NB4 (cell line): ENCODE measurements at regions not wholly inside any gene's neighbourhood (a gene's known extent, or its start where the extent isn't known, plus 50 kb on each side); places are given as distances from the start of the nearest gene placed in this dataset.

Experiments used
- MYC ChIP-seq: IDR thresholded peaks from 2 replicates; pipeline ENCODE4 v1.6.1; 2011; ENCODE audit warnings: low read depth, low read length
- POLR2A ChIP-seq: IDR thresholded peaks from 2 replicates; pipeline ENCODE4 v1.6.1; 2011; ENCODE audit warnings: mild to moderate bottlenecking; ENCODE audit not compliant: insufficient read length; ENCODE audit errors: extremely low read depth
- TF ChIP-seq, protein P1 (sequence below): IDR thresholded peaks from one replicate; pipeline ENCODE4 v1.5.1; 2012; ENCODE audit warnings: low read depth, low read length
- TF ChIP-seq, protein P2 (sequence below): IDR thresholded peaks from 2 replicates; pipeline ENCODE4 v1.6.1; 2011; ENCODE audit warnings: low read depth, low read length

DNA sequence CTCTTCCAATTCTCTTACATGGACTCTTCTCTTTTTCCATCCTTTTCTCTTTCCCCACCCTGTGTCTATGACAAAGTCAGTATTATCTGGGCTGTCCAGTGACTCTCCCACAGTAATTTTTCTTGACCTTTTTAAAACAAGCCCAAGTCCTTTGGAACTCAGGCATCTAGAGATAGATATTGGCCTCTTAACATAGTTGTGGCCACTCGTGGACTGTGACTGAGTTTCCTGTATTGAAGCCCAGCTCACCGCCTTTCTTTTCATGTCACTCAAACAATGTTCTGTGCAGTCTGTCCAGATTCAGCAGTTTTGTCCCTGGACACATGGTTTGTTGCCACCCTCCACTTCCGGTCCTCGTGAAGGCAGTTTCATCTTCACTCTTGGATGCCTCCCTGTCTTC, 110.9 kb upstream of the CDC14C start:
- TF ChIP-seq, protein P1, sequence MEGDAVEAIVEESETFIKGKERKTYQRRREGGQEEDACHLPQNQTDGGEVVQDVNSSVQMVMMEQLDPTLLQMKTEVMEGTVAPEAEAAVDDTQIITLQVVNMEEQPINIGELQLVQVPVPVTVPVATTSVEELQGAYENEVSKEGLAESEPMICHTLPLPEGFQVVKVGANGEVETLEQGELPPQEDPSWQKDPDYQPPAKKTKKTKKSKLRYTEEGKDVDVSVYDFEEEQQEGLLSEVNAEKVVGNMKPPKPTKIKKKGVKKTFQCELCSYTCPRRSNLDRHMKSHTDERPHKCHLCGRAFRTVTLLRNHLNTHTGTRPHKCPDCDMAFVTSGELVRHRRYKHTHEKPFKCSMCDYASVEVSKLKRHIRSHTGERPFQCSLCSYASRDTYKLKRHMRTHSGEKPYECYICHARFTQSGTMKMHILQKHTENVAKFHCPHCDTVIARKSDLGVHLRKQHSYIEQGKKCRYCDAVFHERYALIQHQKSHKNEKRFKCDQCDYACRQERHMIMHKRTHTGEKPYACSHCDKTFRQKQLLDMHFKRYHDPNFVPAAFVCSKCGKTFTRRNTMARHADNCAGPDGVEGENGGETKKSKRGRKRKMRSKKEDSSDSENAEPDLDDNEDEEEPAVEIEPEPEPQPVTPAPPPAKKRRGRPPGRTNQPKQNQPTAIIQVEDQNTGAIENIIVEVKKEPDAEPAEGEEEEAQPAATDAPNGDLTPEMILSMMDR = no peak
- TF ChIP-seq POLR2A (no peak), MYC (no peak)
- TF ChIP-seq, protein P2, sequence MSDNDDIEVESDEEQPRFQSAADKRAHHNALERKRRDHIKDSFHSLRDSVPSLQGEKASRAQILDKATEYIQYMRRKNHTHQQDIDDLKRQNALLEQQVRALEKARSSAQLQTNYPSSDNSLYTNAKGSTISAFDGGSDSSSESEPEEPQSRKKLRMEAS = no peak
